ENCODE measurements at regions not wholly inside any gene's neighbourhood (a gene's known extent, or its start where the extent isn't known, plus 50 kb on each side); places are given as distances from the start of the nearest gene placed in this dataset.

GRCh38 chr10:8444630-8445029, 390.1 kb downstream of the GATA3 start:
- TF ChIP-seq CTCF (IDR thresholded peaks at IDR 0.05; ENCODE audit: insufficient read depth, low read length, poor library complexity, severe bottlenecking) (no peak), EZH2phosphoT487 (conservative IDR thresholded peaks at IDR 0.05; ENCODE audit: low read length) (no peak)
